Muscle layer of colon (tissue), 2 donors: ENCODE measurements at regions not wholly inside any gene's neighbourhood (a gene's known extent, or its start where the extent isn't known, plus 50 kb on each side); places are given as distances from the start of the nearest gene placed in this dataset.
"Not testable (repeated sequence)": the region's sequence is repeated elsewhere in the genome, so short reads cannot be mapped to it uniquely, and the experiment has no call there.

Experiments used
- H3K27ac ChIP-seq: one replicate; pipeline ENCODE4 v1.7.0; 2013; ENCODE audit warnings: low read depth, mild to moderate bottlenecking, low read length, moderate library complexity
- H3K27me3 ChIP-seq, 2 donors: one replicate each; pipeline ENCODE4 v1.7.0; 2013; ENCODE audit warnings: low read length in 2 of 2, mild to moderate bottlenecking in 2 of 2; ENCODE audit not compliant: insufficient read depth in 2 of 2, control insufficient read depth in 1 of 2
- H3K36me3 ChIP-seq: one replicate; pipeline ENCODE4 v1.7.0; 2013; ENCODE audit warnings: mild to moderate bottlenecking, low read length; ENCODE audit not compliant: insufficient read depth
- H3K4me1 ChIP-seq: one replicate; pipeline ENCODE4 v1.7.0; 2013; ENCODE audit warnings: mild to moderate bottlenecking, low read length; ENCODE audit not compliant: insufficient read depth
- H3K4me3 ChIP-seq, 2 donors: one replicate each; pipeline ENCODE4 v1.7.0; 2013; ENCODE audit warnings: low read length in 2 of 2, low read depth in 1 of 2, mild to moderate bottlenecking in 1 of 2, moderate library complexity in 1 of 2
- H3K9ac ChIP-seq: one replicate; pipeline ENCODE4 v1.7.0; 2013; ENCODE audit warnings: low read length
- H3K9me3 ChIP-seq: one replicate; pipeline ENCODE4 v1.7.0; 2013; ENCODE audit warnings: mild to moderate bottlenecking, low read length
- donor health status: abdominal sarcoma.
- donor health status: Adenocarcinoma of cecum.

- H3K27me3 ChIP-seq: no peaks in the 10 kb centered on the region
- no peak overlapping the region for H3K4me3 ChIP-seq
- H3K9ac ChIP-seq: no peak overlapping the region
- H3K9me3 ChIP-seq: no peaks in the 10 kb centered on the region
- no peaks in the 10 kb centered on the region for H3K36me3 ChIP-seq
- no peak overlapping the region for H3K27ac ChIP-seq
- H3K4me1 ChIP-seq: no peaks in the 10 kb centered on the region
These were observed 610.0 kb downstream of the MAT2B start for GRCh38 chr5:164115420-164115819.

GRCh38 chr5:164119806-164120447, 614.5 kb downstream of the MAT2B start:
- no peaks in the 10 kb centered on the region for H3K9me3 ChIP-seq
- H3K4me1 ChIP-seq: no peaks in the 10 kb centered on the region
- no peak overlapping the region for H3K4me3 ChIP-seq
- H3K9ac ChIP-seq: no peak overlapping the region
- H3K27ac ChIP-seq: no peak overlapping the region
- H3K27me3 ChIP-seq: no peaks in the 10 kb centered on the region
- H3K36me3 ChIP-seq: no peaks in the 10 kb centered on the region

- Histone ChIP-seq H3K9ac (no peak overlapping the region), H3K4me3 (no peak overlapping the region), H3K9me3 (no peaks in the 10 kb centered on the region), H3K27ac (no peak overlapping the region), H3K27me3 (no peaks in the 10 kb centered on the region), H3K36me3 (no peaks in the 10 kb centered on the region), H3K4me1 (no peaks in the 10 kb centered on the region)
These were observed 622.1 kb downstream of the MAT2B start for GRCh38 chr5:164127527-164127926.

GRCh38 chr5:164132358-164132757, 626.9 kb downstream of the MAT2B start:
- no peaks in the 10 kb centered on the region for H3K36me3 ChIP-seq
- H3K9ac ChIP-seq: no peak overlapping the region
- H3K9me3 ChIP-seq: no peaks in the 10 kb centered on the region
- H3K27ac ChIP-seq: no peak overlapping the region
- no peaks in the 10 kb centered on the region for H3K27me3 ChIP-seq
- H3K4me3 ChIP-seq: no peak overlapping the region
- no peaks in the 10 kb centered on the region for H3K4me1 ChIP-seq

- H3K9ac ChIP-seq: no peak overlapping the region
- no peaks in the 10 kb centered on the region for H3K9me3 ChIP-seq
- H3K27me3 ChIP-seq: no peaks in the 10 kb centered on the region
- no peak overlapping the region for H3K27ac ChIP-seq
- H3K36me3 ChIP-seq: no peaks in the 10 kb centered on the region
- no peaks in the 10 kb centered on the region for H3K4me1 ChIP-seq
- H3K4me3 ChIP-seq: no peak overlapping the region
These were observed 631.7 kb downstream of the MAT2B start for GRCh38 chr5:164137095-164137494.

- no peak overlapping the region for H3K27ac ChIP-seq
- no peak overlapping the region for H3K9ac ChIP-seq
- H3K36me3 ChIP-seq: no peaks in the 10 kb centered on the region
- H3K9me3 ChIP-seq: no peaks in the 10 kb centered on the region
- H3K4me1 ChIP-seq: no peaks in the 10 kb centered on the region
- no peaks in the 10 kb centered on the region for H3K27me3 ChIP-seq
- H3K4me3 ChIP-seq: no peak overlapping the region
These were observed 634.0 kb downstream of the MAT2B start for GRCh38 chr5:164139423-164139822.

GRCh38 chr5:164145458-164145857, 640.0 kb downstream of the MAT2B start:
- Histone ChIP-seq H3K36me3 (no peaks in the 10 kb centered on the region), H3K4me1 (no peaks in the 10 kb centered on the region), H3K4me3 (no peak overlapping the region), H3K27me3 (no peaks in the 10 kb centered on the region), H3K27ac (no peak overlapping the region), H3K9ac (no peak overlapping the region), H3K9me3 (no peaks in the 10 kb centered on the region)

GRCh38 chr5:164146223-164146622, 640.8 kb downstream of the MAT2B start:
- H3K27me3 ChIP-seq: no peaks in the 10 kb centered on the region

GRCh38 chr5:164148292-164148691, 642.9 kb downstream of the MAT2B start:
- Histone ChIP-seq H3K9ac (no peak overlapping the region), H3K27me3 (no peaks in the 10 kb centered on the region), H3K9me3 (no peaks in the 10 kb centered on the region), H3K36me3 (no peaks in the 10 kb centered on the region), H3K27ac (no peak overlapping the region), H3K4me1 (no peaks in the 10 kb centered on the region), H3K4me3 (no peak overlapping the region)

More at GRCh38 chr5:164146223-164146622, 640.8 kb downstream of the MAT2B start:
- Histone ChIP-seq H3K4me1 (no peaks in the 10 kb centered on the region), H3K27ac (no peak overlapping the region), H3K36me3 (no peaks in the 10 kb centered on the region), H3K9me3 (no peaks in the 10 kb centered on the region), H3K9ac (no peak overlapping the region), H3K4me3 (no peak overlapping the region)

GRCh38 chr5:164152539-164152938, 647.1 kb downstream of the MAT2B start:
- not testable (repeated sequence) for H3K4me3 ChIP-seq, H3K27ac ChIP-seq, H3K36me3 ChIP-seq, H3K9me3 ChIP-seq, H3K9ac ChIP-seq, H3K27me3 ChIP-seq, H3K4me1 ChIP-seq

GRCh38 chr5:164153469-164154172, 648.2 kb downstream of the MAT2B start:
- Histone ChIP-seq H3K4me1 (no peaks in the 10 kb centered on the region), H3K27ac (no peak overlapping the region), H3K27me3 (no peaks in the 10 kb centered on the region), H3K9ac (no peak overlapping the region), H3K4me3 (no peak overlapping the region), H3K9me3 (no peaks in the 10 kb centered on the region), H3K36me3 (no peaks in the 10 kb centered on the region)

- Histone ChIP-seq H3K4me3 (no peak overlapping the region), H3K4me1 (peaks cover 4% of the 10 kb centered on the region)
These were observed 665.4 kb downstream of the MAT2B start for GRCh38 chr5:164170814-164171213.

More at GRCh38 chr5:164170814-164171213, 665.4 kb downstream of the MAT2B start:
- Histone ChIP-seq H3K27ac (no peak overlapping the region), H3K9ac (no peak overlapping the region), H3K36me3 (no peaks in the 10 kb centered on the region), H3K27me3 (no peaks in the 10 kb centered on the region), H3K9me3 (no peaks in the 10 kb centered on the region)
